ENCODE measurements at regions not wholly inside any gene's neighbourhood (a gene's known extent, or its start where the extent isn't known, plus 50 kb on each side); places are given as distances from the start of the nearest gene placed in this dataset.

- BruUV-seq (replicated peaks) = no TSS peak
- ATAC-seq (peak; percentile 99), DNase-seq (peak; percentile 63)
- peak overlapping the region; percentile 38 for H3K27ac ChIP-seq (ENCODE audit: low read length)
- CTCF ChIA-PET = interaction anchor here (0.7 kb wide), 1 partner anchor 1007 kb away, joined by 3 read pairs; no protein-coding TSS in a partner anchor
- POLR2A ChIA-PET (ENCODE audit: unreplicated experiment) = interaction anchor here (0.5 kb wide), 1 partner anchor 36 kb away, joined by 3 read pairs; no protein-coding TSS in a partner anchor
- no peaks in the 10 kb centered on the region for H4K20me1 ChIP-seq (ENCODE audit: low read length)
- H3K79me2 ChIP-seq (ENCODE audit: low read length) = no peaks in the 10 kb centered on the region
- intact Hi-C loops (cut with micrococcal nuclease) = loop anchor here (5.0 kb wide), 1 partner anchor 250 kb away; no protein-coding TSS in a partner anchor
- H3K4me1 ChIP-seq (ENCODE audit: insufficient read depth, low read length) = peaks cover 13% of the 10 kb centered on the region
- H3K9ac ChIP-seq (ENCODE audit: low read length) = no peak overlapping the region
- H3K36me3 ChIP-seq (ENCODE audit: low read depth, low read length) = no peaks in the 10 kb centered on the region
- H3F3A ChIP-seq (ENCODE audit: low read length, unreplicated experiment) = no peaks in the 10 kb centered on the region
- no peaks in the 10 kb centered on the region for H3K9me2 ChIP-seq (replicated peaks; ENCODE audit: low read length)
- peak overlapping the region; percentile 24 for H2AFZ ChIP-seq (ENCODE audit: low read length)
- TF ChIP-seq EZH2phosphoT487 (IDR thresholded peaks at IDR 0.05; ENCODE audit: borderline replicate concordance, low read length) = no peak
- TF ChIP-seq EZH2 (IDR thresholded peaks at IDR 0.05; ENCODE audit: low read length, unreplicated experiment) = no peak
- no peak for TF ChIP-seq CTCF (conservative IDR thresholded peaks at IDR 0.05; ENCODE audit: low read depth, low read length)
- no peaks in the 10 kb centered on the region for H3K27me3 ChIP-seq (ENCODE audit: low read length)
- H3K9me3 ChIP-seq (ENCODE audit: low read length) = no peaks in the 10 kb centered on the region
- H3K4me2 ChIP-seq (ENCODE audit: low read length) = peak overlapping the region; percentile 52
- H3K4me3 ChIP-seq (ENCODE audit: low read length) = no peak overlapping the region
These were observed 1166.1 kb upstream of the GBE1 start for GRCh38 chr3:82927309-82928253.

- no peaks in the 10 kb centered on the region for H3K9me3 ChIP-seq (ENCODE audit: low read length)
- intact Hi-C loops (cut with micrococcal nuclease) = no loop called here
- no peaks in the 10 kb centered on the region for H3K36me3 ChIP-seq (ENCODE audit: low read depth, low read length)
- no peaks in the 10 kb centered on the region for H3K9me2 ChIP-seq (replicated peaks; ENCODE audit: low read length)
- DNase-seq (no peak), ATAC-seq (no peak)
- TF ChIP-seq EZH2phosphoT487 (IDR thresholded peaks at IDR 0.05; ENCODE audit: borderline replicate concordance, low read length) = no peak
- TF ChIP-seq EZH2 (IDR thresholded peaks at IDR 0.05; ENCODE audit: low read length, unreplicated experiment) = no peak
- no peak for TF ChIP-seq CTCF (conservative IDR thresholded peaks at IDR 0.05; ENCODE audit: low read depth, low read length)
- H4K20me1 ChIP-seq (ENCODE audit: low read length) = no peaks in the 10 kb centered on the region
- no peaks in the 10 kb centered on the region for H3K27me3 ChIP-seq (ENCODE audit: low read length)
- H2AFZ ChIP-seq (ENCODE audit: low read length) = no peak overlapping the region
- no peak overlapping the region for H3K9ac ChIP-seq (ENCODE audit: low read length)
- H3K27ac ChIP-seq (ENCODE audit: low read length) = no peak overlapping the region
- no peak overlapping the region for H3K4me2 ChIP-seq (ENCODE audit: low read length)
- no peaks in the 10 kb centered on the region for H3K79me2 ChIP-seq (ENCODE audit: low read length)
- no peak overlapping the region for H3K4me3 ChIP-seq (ENCODE audit: low read length)
- H3K4me1 ChIP-seq (ENCODE audit: insufficient read depth, low read length) = no peaks in the 10 kb centered on the region
- H3F3A ChIP-seq (ENCODE audit: low read length, unreplicated experiment) = no peaks in the 10 kb centered on the region
- BruUV-seq (replicated peaks) = no TSS peak
- ChIA-PET CTCF (no interaction called here), POLR2A (ENCODE audit: unreplicated experiment) (no interaction called here)
These were observed 1129.6 kb upstream of the GBE1 start for GRCh38 chr3:82891028-82891427.

- Histone ChIP-seq H3K27ac (ENCODE audit: low read length) (no peak overlapping the region), H3K9ac (ENCODE audit: low read length) (no peak overlapping the region), H3K36me3 (ENCODE audit: low read depth, low read length) (no peaks in the 10 kb centered on the region), H4K20me1 (ENCODE audit: low read length) (no peaks in the 10 kb centered on the region), H3F3A (ENCODE audit: low read length, unreplicated experiment) (no peaks in the 10 kb centered on the region), H3K79me2 (ENCODE audit: low read length) (no peaks in the 10 kb centered on the region), H2AFZ (ENCODE audit: low read length) (no peak overlapping the region), H3K27me3 (ENCODE audit: low read length) (no peaks in the 10 kb centered on the region), H3K4me1 (ENCODE audit: insufficient read depth, low read length) (no peaks in the 10 kb centered on the region), H3K4me3 (ENCODE audit: low read length) (no peak overlapping the region), H3K4me2 (ENCODE audit: low read length) (no peak overlapping the region), H3K9me2 (replicated peaks; ENCODE audit: low read length) (no peaks in the 10 kb centered on the region), H3K9me3 (ENCODE audit: low read length) (no peaks in the 10 kb centered on the region)
- ChIA-PET CTCF (no interaction called here), POLR2A (ENCODE audit: unreplicated experiment) (no interaction called here)
- DNase-seq = no peak
- TF ChIP-seq EZH2 (IDR thresholded peaks at IDR 0.05; ENCODE audit: low read length, unreplicated experiment) = no peak
- no peak for TF ChIP-seq EZH2phosphoT487 (IDR thresholded peaks at IDR 0.05; ENCODE audit: borderline replicate concordance, low read length)
- TF ChIP-seq CTCF (conservative IDR thresholded peaks at IDR 0.05; ENCODE audit: low read depth, low read length) = no peak
- no TSS peak for BruUV-seq (replicated peaks)
- ATAC-seq = no peak
- intact Hi-C loops (cut with micrococcal nuclease) = no loop called here
These were observed 1121.6 kb upstream of the GBE1 start for GRCh38 chr3:82883072-82883471.

Measured in PC-3 (cell line).